ENCODE measurements at regions not wholly inside any gene's neighbourhood (a gene's known extent, or its start where the extent isn't known, plus 50 kb on each side); places are given as distances from the start of the nearest gene placed in this dataset.

DNA sequence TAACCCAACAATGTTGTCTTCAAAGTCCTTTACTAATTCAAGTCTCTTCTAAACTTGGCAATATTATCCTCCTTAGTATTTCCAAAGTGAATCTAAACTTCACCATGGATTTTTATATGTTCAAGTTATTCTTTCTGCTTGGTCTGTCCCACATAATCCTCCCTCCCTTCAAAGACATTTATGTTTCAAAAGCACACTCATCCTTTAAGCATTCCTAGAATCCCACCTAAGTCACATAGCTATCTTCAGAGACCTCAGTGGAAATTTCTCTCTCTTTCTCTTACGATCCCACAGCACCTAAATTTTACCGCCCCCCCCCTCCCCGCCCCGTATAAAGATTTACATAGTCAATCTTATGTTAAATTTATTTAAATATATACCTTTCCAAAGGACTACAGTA lies 314.9 kb upstream of the GRIA3 start:
- no peak overlapping the region for H3K9ac ChIP-seq (ENCODE audit: low read depth in 1 of 2, low read length in 2 of 2)
- no peaks in the 10 kb centered on the region for H3K27me3 ChIP-seq (ENCODE audit: control insufficient read depth in 4 of 4, insufficient read depth in 4 of 4, low read length in 3 of 4)
- TF ChIP-seq, protein P1, sequence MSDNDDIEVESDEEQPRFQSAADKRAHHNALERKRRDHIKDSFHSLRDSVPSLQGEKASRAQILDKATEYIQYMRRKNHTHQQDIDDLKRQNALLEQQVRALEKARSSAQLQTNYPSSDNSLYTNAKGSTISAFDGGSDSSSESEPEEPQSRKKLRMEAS (IDR thresholded peaks at IDR 0.05): no peak
- TF ChIP-seq JUND (IDR thresholded peaks at IDR 0.05) (no peak), HNF4G (IDR thresholded peaks at IDR 0.05) (no peak)
- no peak overlapping the region for H3K27ac ChIP-seq (ENCODE audit: low read depth in 1 of 2, low read length in 2 of 2)
- H3K9me3 ChIP-seq (ENCODE audit: control insufficient read depth in 4 of 4, low read length in 3 of 4): no peaks in the 10 kb centered on the region
- WGBS: 88% methylated on average over 4 of the region's 4 CpGs
- no peaks in the 10 kb centered on the region for H3K4me1 ChIP-seq (ENCODE audit: control insufficient read depth in 4 of 4, insufficient read depth in 4 of 4, low read length in 3 of 4)
- no peak overlapping the region for H3K4me3 ChIP-seq (ENCODE audit: low read depth in 1 of 3, low read length in 3 of 3)
- DNase-seq (ENCODE audit: low spot score): no peak
- no peaks in the 10 kb centered on the region for H3K36me3 ChIP-seq (ENCODE audit: control insufficient read depth in 4 of 4, insufficient read depth in 3 of 4, low read depth in 1 of 4, low read length in 3 of 4)

DNA sequence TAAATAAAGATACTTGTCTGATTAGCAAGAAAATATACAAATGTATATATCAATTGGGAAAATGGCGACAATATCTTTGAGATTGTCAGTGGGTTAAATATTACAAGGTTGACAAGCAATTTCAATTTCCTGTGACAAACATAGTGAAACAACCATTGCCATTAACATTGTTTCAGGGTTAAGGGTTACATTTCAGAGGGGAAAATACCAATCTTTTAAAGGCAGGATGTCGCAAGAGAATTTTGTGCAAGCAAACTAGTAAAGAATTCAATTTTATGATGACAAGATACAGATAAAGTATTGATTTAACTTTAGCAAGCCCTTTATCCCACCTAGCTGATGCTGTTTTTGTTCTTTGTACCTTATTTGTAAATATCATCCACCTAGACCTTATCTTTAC lies 305.8 kb upstream of the GRIA3 start:
- TF ChIP-seq NR2F2 (IDR thresholded peaks at IDR 0.05): no peak
- TF ChIP-seq, protein P2, sequence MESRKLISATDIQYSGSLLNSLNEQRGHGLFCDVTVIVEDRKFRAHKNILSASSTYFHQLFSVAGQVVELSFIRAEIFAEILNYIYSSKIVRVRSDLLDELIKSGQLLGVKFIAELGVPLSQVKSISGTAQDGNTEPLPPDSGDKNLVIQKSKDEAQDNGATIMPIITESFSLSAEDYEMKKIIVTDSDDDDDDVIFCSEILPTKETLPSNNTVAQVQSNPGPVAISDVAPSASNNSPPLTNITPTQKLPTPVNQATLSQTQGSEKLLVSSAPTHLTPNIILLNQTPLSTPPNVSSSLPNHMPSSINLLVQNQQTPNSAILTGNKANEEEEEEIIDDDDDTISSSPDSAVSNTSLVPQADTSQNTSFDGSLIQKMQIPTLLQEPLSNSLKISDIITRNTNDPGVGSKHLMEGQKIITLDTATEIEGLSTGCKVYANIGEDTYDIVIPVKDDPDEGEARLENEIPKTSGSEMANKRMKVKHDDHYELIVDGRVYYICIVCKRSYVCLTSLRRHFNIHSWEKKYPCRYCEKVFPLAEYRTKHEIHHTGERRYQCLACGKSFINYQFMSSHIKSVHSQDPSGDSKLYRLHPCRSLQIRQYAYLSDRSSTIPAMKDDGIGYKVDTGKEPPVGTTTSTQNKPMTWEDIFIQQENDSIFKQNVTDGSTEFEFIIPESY (IDR thresholded peaks at IDR 0.05): no peak
- TF ChIP-seq, protein P3, sequence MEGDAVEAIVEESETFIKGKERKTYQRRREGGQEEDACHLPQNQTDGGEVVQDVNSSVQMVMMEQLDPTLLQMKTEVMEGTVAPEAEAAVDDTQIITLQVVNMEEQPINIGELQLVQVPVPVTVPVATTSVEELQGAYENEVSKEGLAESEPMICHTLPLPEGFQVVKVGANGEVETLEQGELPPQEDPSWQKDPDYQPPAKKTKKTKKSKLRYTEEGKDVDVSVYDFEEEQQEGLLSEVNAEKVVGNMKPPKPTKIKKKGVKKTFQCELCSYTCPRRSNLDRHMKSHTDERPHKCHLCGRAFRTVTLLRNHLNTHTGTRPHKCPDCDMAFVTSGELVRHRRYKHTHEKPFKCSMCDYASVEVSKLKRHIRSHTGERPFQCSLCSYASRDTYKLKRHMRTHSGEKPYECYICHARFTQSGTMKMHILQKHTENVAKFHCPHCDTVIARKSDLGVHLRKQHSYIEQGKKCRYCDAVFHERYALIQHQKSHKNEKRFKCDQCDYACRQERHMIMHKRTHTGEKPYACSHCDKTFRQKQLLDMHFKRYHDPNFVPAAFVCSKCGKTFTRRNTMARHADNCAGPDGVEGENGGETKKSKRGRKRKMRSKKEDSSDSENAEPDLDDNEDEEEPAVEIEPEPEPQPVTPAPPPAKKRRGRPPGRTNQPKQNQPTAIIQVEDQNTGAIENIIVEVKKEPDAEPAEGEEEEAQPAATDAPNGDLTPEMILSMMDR (IDR thresholded peaks at IDR 0.05; ENCODE audit: low read depth, low read length, missing input control): no peak
- TF ChIP-seq FOXA1 (IDR thresholded peaks at IDR 0.05): no peak
- no peak for TF ChIP-seq TAF1 (conservative IDR thresholded peaks at IDR 0.05)
- no peak for TF ChIP-seq RXRA (IDR thresholded peaks at IDR 0.05)
- Histone ChIP-seq H3K4me3 (ENCODE audit: low read depth in 1 of 3, low read length in 3 of 3) (no peak overlapping the region), H3K27ac (ENCODE audit: low read depth in 1 of 2, low read length in 2 of 2) (no peak overlapping the region), H3K36me3 (ENCODE audit: control insufficient read depth in 4 of 4, insufficient read depth in 3 of 4, low read depth in 1 of 4, low read length in 3 of 4) (no peaks in the 10 kb centered on the region), H3K9me3 (ENCODE audit: control insufficient read depth in 4 of 4, low read length in 3 of 4) (no peaks in the 10 kb centered on the region), H3K27me3 (ENCODE audit: control insufficient read depth in 4 of 4, insufficient read depth in 4 of 4, low read length in 3 of 4) (no peaks in the 10 kb centered on the region), H3K9ac (ENCODE audit: low read depth in 1 of 2, low read length in 2 of 2) (no peak overlapping the region), H3K4me1 (ENCODE audit: control insufficient read depth in 4 of 4, insufficient read depth in 4 of 4, low read length in 3 of 4) (no peaks in the 10 kb centered on the region)
- WGBS: 44% methylated on average over 2 of the region's 2 CpGs
- DNase-seq (ENCODE audit: low spot score): no peak

DNA sequence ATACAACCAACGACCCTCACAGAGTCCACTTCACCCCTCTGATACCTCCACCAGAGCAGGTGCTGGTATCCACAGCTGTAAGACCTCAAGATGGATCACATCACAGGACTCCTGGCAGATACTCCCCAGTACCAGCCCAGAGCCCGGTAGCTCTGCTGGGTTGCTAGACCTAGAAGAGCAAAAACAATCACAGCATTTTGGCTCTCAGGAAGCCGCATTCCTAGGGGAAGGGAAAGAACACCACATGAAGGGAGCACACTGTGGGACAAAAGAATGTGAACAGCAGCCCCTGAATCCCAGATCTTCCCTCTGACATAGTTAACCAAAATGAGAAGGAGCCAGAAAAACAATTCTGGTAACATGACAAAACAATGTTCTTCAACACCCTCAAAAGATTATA lies 303.1 kb upstream of the GRIA3 start:
- no peaks in the 10 kb centered on the region for H3K4me1 ChIP-seq (ENCODE audit: control insufficient read depth in 4 of 4, insufficient read depth in 4 of 4, low read length in 3 of 4)
- no peak overlapping the region for H3K4me3 ChIP-seq (ENCODE audit: low read depth in 1 of 3, low read length in 3 of 3)
- H3K27me3 ChIP-seq (ENCODE audit: control insufficient read depth in 4 of 4, insufficient read depth in 4 of 4, low read length in 3 of 4): no peaks in the 10 kb centered on the region
- H3K9ac ChIP-seq (ENCODE audit: low read depth in 1 of 2, low read length in 2 of 2): no peak overlapping the region
- H3K36me3 ChIP-seq (ENCODE audit: control insufficient read depth in 4 of 4, insufficient read depth in 3 of 4, low read depth in 1 of 4, low read length in 3 of 4): no peaks in the 10 kb centered on the region
- H3K9me3 ChIP-seq (ENCODE audit: control insufficient read depth in 4 of 4, low read length in 3 of 4): no peaks in the 10 kb centered on the region
- 80% methylated on average over 3 of the region's 3 CpGs for WGBS
- DNase-seq (ENCODE audit: low spot score): no peak
- no peak overlapping the region for H3K27ac ChIP-seq (ENCODE audit: low read depth in 1 of 2, low read length in 2 of 2)
- TF ChIP-seq EGR1 (IDR thresholded peaks at IDR 0.05; ENCODE audit: low read depth in 2 of 2): no peak
- TF ChIP-seq, protein P4, sequence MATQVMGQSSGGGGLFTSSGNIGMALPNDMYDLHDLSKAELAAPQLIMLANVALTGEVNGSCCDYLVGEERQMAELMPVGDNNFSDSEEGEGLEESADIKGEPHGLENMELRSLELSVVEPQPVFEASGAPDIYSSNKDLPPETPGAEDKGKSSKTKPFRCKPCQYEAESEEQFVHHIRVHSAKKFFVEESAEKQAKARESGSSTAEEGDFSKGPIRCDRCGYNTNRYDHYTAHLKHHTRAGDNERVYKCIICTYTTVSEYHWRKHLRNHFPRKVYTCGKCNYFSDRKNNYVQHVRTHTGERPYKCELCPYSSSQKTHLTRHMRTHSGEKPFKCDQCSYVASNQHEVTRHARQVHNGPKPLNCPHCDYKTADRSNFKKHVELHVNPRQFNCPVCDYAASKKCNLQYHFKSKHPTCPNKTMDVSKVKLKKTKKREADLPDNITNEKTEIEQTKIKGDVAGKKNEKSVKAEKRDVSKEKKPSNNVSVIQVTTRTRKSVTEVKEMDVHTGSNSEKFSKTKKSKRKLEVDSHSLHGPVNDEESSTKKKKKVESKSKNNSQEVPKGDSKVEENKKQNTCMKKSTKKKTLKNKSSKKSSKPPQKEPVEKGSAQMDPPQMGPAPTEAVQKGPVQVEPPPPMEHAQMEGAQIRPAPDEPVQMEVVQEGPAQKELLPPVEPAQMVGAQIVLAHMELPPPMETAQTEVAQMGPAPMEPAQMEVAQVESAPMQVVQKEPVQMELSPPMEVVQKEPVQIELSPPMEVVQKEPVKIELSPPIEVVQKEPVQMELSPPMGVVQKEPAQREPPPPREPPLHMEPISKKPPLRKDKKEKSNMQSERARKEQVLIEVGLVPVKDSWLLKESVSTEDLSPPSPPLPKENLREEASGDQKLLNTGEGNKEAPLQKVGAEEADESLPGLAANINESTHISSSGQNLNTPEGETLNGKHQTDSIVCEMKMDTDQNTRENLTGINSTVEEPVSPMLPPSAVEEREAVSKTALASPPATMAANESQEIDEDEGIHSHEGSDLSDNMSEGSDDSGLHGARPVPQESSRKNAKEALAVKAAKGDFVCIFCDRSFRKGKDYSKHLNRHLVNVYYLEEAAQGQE (IDR thresholded peaks at IDR 0.05): no peak
- no peak for TF ChIP-seq SP1 (IDR thresholded peaks at IDR 0.05)
- TF ChIP-seq RAD21 (IDR thresholded peaks at IDR 0.05): no peak
- TF ChIP-seq, protein P1 (IDR thresholded peaks at IDR 0.05): no peak
- TF ChIP-seq, protein P2 (IDR thresholded peaks at IDR 0.05): no peak
- TF ChIP-seq YY1 (IDR thresholded peaks at IDR 0.05): no peak
- no peak for TF ChIP-seq FOXA1 (IDR thresholded peaks at IDR 0.05)
- no peak for TF ChIP-seq TAF1 (conservative IDR thresholded peaks at IDR 0.05)
- TF ChIP-seq, protein P3 (IDR thresholded peaks at IDR 0.05; ENCODE audit: low read depth, low read length, missing input control): no peak
- no peak for TF ChIP-seq NR2F2 (IDR thresholded peaks at IDR 0.05)
- TF ChIP-seq HNF4A (conservative IDR thresholded peaks at IDR 0.05): no peak
- TF ChIP-seq FOXA2 (IDR thresholded peaks at IDR 0.05): no peak
